GM19035 (cell line): ENCODE measurements at regions not wholly inside any gene's neighbourhood (a gene's known extent, or its start where the extent isn't known, plus 50 kb on each side); places are given as distances from the start of the nearest gene placed in this dataset.

Source experiments
- ATAC-seq: cut with Tn5 transposase; IDR thresholded peaks from one replicate; pipeline ENCODE4 v1.9.1; 2021; ENCODE audit not compliant: unreplicated experiment

- ATAC-seq: no peak
Measured at GRCh38 chr21:35938446-35938845, 121.9 kb downstream of the SETD4 start.

- ATAC-seq: no peak
Measured at GRCh38 chr21:35933466-35933865, 126.9 kb downstream of the SETD4 start.

GRCh38 chr21:35932232-35932911 is 128.0 kb downstream of the SETD4 start:
- ATAC-seq: peak; percentile 65

GRCh38 chr21:35929901-35930300 is 130.4 kb downstream of the SETD4 start:
- no peak for ATAC-seq

GRCh38 chr21:35927262-35927661 is 133.1 kb downstream of the SETD4 start:
- ATAC-seq: no peak

- ATAC-seq: no peak
Measured at GRCh38 chr21:35926003-35926740, 134.2 kb downstream of the SETD4 start.

GRCh38 chr21:35925497-35925896 is 134.8 kb downstream of the SETD4 start:
- no peak for ATAC-seq

GRCh38 chr21:35924714-35925301 is 135.5 kb downstream of the SETD4 start:
- ATAC-seq: no peak

GRCh38 chr21:35923971-35924370 is 136.4 kb downstream of the SETD4 start:
- no peak for ATAC-seq

GRCh38 chr21:35922618-35923017 is 137.7 kb downstream of the SETD4 start:
- no peak for ATAC-seq

GRCh38 chr21:35921471-35921870 is 138.9 kb downstream of the SETD4 start:
- ATAC-seq: no peak

GRCh38 chr21:35920436-35920835 is 139.9 kb downstream of the SETD4 start:
- ATAC-seq: no peak

GRCh38 chr21:35915030-35915429 is 145.3 kb downstream of the SETD4 start:
- ATAC-seq: no peak

GRCh38 chr21:35911412-35912191 is 148.7 kb downstream of the SETD4 start:
- no peak for ATAC-seq

GRCh38 chr21:35909456-35910223 is 150.7 kb downstream of the SETD4 start:
- no peak for ATAC-seq

GRCh38 chr21:35908311-35909078 is 151.8 kb downstream of the SETD4 start:
- ATAC-seq: no peak

GRCh38 chr21:35906586-35906985 is 153.7 kb downstream of the SETD4 start:
- ATAC-seq: no peak

GRCh38 chr21:35905963-35906345 is 154.4 kb downstream of the SETD4 start:
- ATAC-seq: no peak

- ATAC-seq: no peak
Measured at GRCh38 chr21:35905096-35905962, 155.0 kb downstream of the SETD4 start.
